Medulla oblongata (tissue), 1 donor: ENCODE measurements at regions not wholly inside any gene's neighbourhood (a gene's known extent, or its start where the extent isn't known, plus 50 kb on each side); places are given as distances from the start of the nearest gene placed in this dataset.
"Not testable (repeated sequence)": the region's sequence is repeated elsewhere in the genome, so short reads cannot be mapped to it uniquely, and the experiment has no call there.

ENCODE experiments used
- DNase-seq: peaks from one replicate; pipeline ENCODE4 v3.0.0-alpha.2; 2015; ENCODE audit errors: extremely low spot score

GRCh38 chr1:761791-762190, 75.3 kb upstream of the OR4F16 start:
- DNase-seq: not testable (repeated sequence)

DNA sequence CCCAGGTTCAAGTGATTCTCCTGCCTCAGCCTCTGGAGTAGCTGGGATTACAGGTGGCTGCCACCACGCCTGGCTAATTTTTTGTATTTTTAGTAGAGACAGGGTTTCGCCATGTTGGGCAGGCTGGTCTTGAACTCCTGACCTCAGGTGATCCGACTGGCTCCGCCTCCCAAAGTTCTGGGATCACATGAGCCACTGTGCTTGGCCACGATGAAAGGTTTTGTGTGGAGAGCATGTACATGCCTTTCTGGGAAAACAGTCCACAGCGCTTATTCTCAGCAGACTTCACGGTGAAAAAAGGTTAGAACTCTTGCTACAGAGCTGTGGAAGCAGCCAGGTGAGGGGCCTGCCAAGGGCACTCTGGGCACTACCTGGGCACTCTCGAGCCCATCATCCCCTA, 85.0 kb upstream of the OR4F16 start:
- not testable (repeated sequence) for DNase-seq

GRCh38 chr1:777480-778180, 91.2 kb upstream of the OR4F16 start:
- not testable (repeated sequence) for DNase-seq

DNA sequence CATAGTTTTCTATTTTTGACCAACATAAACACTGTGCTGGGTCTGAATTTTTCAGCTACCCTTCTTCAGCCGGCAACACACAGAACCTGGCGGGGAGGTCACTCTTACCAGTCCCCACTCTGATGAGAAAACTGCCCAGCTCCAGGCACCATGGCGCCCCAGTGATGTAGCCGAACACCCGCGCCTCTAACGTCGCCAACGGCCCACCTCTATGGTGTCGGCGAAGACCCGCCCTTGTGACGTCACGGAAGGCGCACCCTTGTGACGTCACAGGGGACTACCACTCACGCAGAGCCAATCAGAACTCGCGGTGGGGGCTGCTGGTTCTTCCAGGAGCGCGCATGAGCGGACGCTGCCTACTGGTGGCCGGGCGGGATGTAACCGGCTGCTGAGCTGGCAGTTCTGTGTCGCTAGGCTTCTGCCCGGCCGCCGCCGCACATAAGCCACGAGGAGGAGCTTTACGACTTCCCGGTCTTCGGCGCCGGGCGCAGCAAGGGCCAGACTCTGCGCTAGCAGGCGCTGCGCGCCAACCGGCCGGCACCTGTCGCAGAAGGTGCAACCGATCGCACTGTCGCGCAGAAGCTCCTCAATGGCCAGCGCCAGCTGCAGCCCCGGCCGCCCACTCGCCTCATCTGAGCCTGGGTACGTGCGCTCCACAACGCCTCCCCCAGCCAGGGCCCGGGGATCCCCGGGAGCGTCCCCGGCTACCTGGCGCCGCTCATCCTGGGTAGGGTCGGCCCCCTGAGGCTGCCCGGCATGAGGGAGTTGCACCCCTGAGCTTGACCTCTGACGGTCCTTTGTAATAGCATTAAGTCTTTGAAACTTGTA, 92.2 kb upstream of the OR4F16 start:
- DNase-seq: peak; percentile 100

GRCh38 chr1:779621-780020, 93.2 kb upstream of the OR4F16 start:
- DNase-seq: not testable (repeated sequence)

GRCh38 chr1:788835-789234, 102.4 kb upstream of the OR4F16 start:
- no peak for DNase-seq

DNA sequence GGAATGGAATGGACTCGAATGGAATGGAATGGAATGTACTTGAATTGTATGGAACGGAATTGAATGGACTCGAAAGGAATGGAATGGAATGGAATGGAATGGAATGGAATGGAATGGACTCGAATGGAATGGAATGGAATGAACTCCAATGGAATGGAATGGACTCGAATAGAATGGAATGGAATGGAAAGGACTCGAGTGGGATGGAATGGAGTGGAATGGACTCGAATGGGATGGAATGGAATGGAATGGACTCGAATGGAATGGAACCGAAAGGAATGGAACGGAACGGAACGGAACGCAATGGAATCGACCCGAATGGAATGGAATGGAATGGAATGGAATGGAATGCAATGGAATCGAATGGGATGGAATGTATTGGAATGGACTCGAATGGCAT, 103.2 kb upstream of the OR4F16 start:
- DNase-seq: not testable (repeated sequence)

GRCh38 chr1:790388-790930, 104.0 kb upstream of the OR4F16 start:
- DNase-seq: not testable (repeated sequence)

GRCh38 chr1:794310-794709, 107.9 kb upstream of the OR4F16 start:
- not testable (repeated sequence) for DNase-seq

- DNase-seq: not testable (repeated sequence)
Measured at GRCh38 chr1:794918-795584, 108.6 kb upstream of the OR4F16 start.

GRCh38 chr1:797649-798048, 111.2 kb upstream of the OR4F16 start:
- DNase-seq: not testable (repeated sequence)

- not testable (repeated sequence) for DNase-seq
Measured at GRCh38 chr1:800397-800796, 113.9 kb upstream of the OR4F16 start.

DNA sequence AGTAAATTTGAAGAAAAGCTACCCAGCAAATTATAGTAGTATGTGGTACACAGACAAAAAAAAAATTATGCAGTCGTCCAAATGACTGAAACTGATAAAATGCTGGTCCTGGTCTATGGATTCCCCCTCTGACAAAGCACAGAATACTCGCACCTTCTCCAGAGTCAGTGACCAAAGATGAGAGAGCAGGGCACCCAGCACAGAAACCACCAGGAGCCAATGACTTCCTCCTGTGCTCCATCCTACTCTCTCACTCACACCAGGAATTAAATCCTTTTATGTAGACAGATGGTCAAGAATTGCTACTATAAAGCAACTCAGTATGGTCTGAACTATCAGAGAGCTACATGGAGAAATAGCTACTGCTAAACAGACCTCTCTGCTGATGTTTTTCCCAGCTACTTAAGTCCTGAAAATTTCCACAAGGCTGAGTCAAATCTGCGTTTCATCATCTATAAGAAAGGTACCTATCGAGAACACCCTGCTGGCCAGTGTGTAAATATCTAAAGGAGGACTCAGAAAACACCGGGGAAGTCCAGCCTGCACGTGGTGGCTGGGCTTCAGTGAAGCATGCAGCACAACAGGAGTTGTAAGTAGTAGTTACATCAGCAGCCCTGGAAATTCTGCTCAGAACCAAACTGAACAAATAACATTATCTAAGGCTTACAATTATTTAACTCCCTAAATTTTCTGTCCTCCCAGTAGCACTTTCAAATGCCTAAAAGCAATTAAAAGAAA, 118.1 kb upstream of the OR4F16 start:
- not testable (repeated sequence) for DNase-seq

GRCh38 chr1:805310-805709, 118.4 kb upstream of the SAMD11 start:
- not testable (repeated sequence) for DNase-seq

GRCh38 chr1:807066-807465, 116.7 kb upstream of the SAMD11 start:
- not testable (repeated sequence) for DNase-seq

- DNase-seq: not testable (repeated sequence)
Measured at GRCh38 chr1:807699-808390, 115.9 kb upstream of the SAMD11 start.

- DNase-seq: not testable (repeated sequence)
Measured at GRCh38 chr1:810949-811348, 112.8 kb upstream of the SAMD11 start.

- DNase-seq: not testable (repeated sequence)
Measured at GRCh38 chr1:812535-813127, 111.1 kb upstream of the SAMD11 start.

GRCh38 chr1:814543-814942, 109.2 kb upstream of the SAMD11 start:
- not testable (repeated sequence) for DNase-seq
